Spinal cord (tissue), 10 donors: ENCODE measurements at regions not wholly inside any gene's neighbourhood (a gene's known extent, or its start where the extent isn't known, plus 50 kb on each side); places are given as distances from the start of the nearest gene placed in this dataset. TPM values are rescaled to one million over a fixed set of nuclear protein-coding genes. Genes with fewer than 3 reads are reported as not detected.

Source experiments
- DNase-seq, 6 donors: peaks; one replicate each; pipeline versions ENCODE4 v3.0.0 to v3.0.0-alpha.2; 2013 to 2015; ENCODE audit warnings: low spot score in 6 of 6, low read depth in 4 of 6
- H3K27ac ChIP-seq: one replicate; pipeline ENCODE4 v1.5.1; 2013; ENCODE audit warnings: low read depth, low read length, control low read depth
- H3K27me3 ChIP-seq: one replicate; pipeline ENCODE4 v1.6.1; 2013; ENCODE audit warnings: low read length; ENCODE audit not compliant: control insufficient read depth, insufficient read depth
- H3K36me3 ChIP-seq: one replicate; pipeline ENCODE4 v1.6.1; 2013; ENCODE audit warnings: low read length; ENCODE audit not compliant: control insufficient read depth, insufficient read depth
- H3K4me1 ChIP-seq: one replicate; pipeline ENCODE4 v1.6.1; 2013; ENCODE audit warnings: low read length; ENCODE audit not compliant: control insufficient read depth, insufficient read depth
- H3K4me3 ChIP-seq: one replicate; pipeline ENCODE4 v1.5.1; 2013; ENCODE audit warnings: low read depth, low read length, control low read depth
- H3K9me3 ChIP-seq: one replicate; pipeline ENCODE4 v1.6.1; 2013; ENCODE audit warnings: low read length; ENCODE audit not compliant: control insufficient read depth, insufficient read depth
- WGBS: methylation state at CpG from one replicate; pipeline ENCODE4 v1.1.5; 2013; ENCODE audit warnings: missing lambda C conversion rate; ENCODE audit not compliant: insufficient coverage; 5-methylcytosine and 5-hydroxymethylcytosine counted together
- small RNA-seq: library from RNA; depleted of rRNA; stranded (forward); fragments of <200 nt; gene quantifications from one replicate; pipeline ENCODE3, GENCODE V24; 2014; ENCODE audit warnings: low replicate concordance
- donor health status: healthy.

- WGBS: no CpG with 5 or more reads among the region's 3 CpGs
- DNase-seq: no peak
- no peak overlapping the region for H3K4me3 ChIP-seq
- no peak overlapping the region for H3K27ac ChIP-seq
- no peaks in the 10 kb centered on the region for H3K27me3 ChIP-seq
- H3K36me3 ChIP-seq: no peaks in the 10 kb centered on the region
- no peaks in the 10 kb centered on the region for H3K9me3 ChIP-seq
- H3K4me1 ChIP-seq: peaks cover 43% of the 10 kb centered on the region
Measured at GRCh38 chr1:94597701-94598100, 56.1 kb upstream of the F3 start.

DNA sequence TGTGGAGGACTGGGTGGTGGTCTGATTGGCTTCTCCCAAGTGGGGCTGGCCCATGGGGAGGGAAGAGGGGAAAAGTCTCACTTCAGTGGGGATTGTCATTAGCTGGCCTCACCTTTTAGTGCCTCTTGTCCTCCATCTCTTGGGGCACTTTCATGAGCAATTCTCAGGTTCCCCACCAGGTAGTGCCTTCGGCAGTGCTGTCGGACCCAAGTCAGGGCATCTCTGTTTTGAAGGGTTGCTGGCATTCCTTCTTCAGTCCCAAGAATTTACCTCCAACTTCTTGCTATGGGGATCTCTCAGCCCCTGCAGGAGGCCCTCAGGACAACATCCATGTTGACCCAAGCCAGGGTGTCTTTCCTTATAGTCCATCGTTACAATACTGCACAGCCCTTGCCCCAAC, 54.7 kb upstream of the F3 start:
- H3K36me3 ChIP-seq: no peaks in the 10 kb centered on the region
- no peak overlapping the region for H3K27ac ChIP-seq
- H3K4me3 ChIP-seq: no peak overlapping the region
- H3K4me1 ChIP-seq: peaks cover 56% of the 10 kb centered on the region
- no peaks in the 10 kb centered on the region for H3K9me3 ChIP-seq
- no peak for DNase-seq
- WGBS: 100% methylated on average over 2 of the region's 3 CpGs
- H3K27me3 ChIP-seq: no peaks in the 10 kb centered on the region

DNA sequence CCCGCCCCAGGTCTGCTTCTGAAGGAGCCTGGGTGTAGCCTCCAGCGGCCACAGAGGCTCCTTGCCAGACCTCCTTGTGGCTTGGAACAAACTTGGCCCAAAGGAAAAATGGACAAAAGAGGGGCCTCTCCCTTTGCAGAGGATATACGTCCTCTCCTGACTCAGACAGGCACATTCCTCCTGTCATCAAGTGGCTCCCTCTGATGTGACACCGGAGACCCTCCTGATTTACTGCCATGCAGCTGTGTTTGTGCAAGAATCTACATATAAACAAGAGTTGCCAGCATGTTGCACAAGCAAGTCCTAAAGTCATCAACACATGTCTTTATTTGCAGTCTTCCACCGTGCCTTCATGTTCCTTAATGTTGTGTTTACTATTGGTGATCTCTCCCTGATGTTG, 54.1 kb upstream of the F3 start:
- Histone ChIP-seq H3K9me3 (no peaks in the 10 kb centered on the region), H3K4me3 (no peak overlapping the region), H3K4me1 (peaks cover 59% of the 10 kb centered on the region), H3K27ac (no peak overlapping the region), H3K36me3 (no peaks in the 10 kb centered on the region), H3K27me3 (no peaks in the 10 kb centered on the region)
- DNase-seq: peak in 1 of 6 donors; percentile 28
- WGBS: 55% methylated on average over 4 of the region's 5 CpGs

- Histone ChIP-seq H3K27ac (peak overlapping the region; percentile 95), H3K4me1 (peaks cover 64% of the 10 kb centered on the region), H3K27me3 (no peaks in the 10 kb centered on the region), H3K4me3 (no peak overlapping the region), H3K36me3 (no peaks in the 10 kb centered on the region), H3K9me3 (no peaks in the 10 kb centered on the region)
- 70% methylated on average over 7 of the region's 8 CpGs for WGBS
- DNase-seq: peak in 1 of 6 donors; percentile 10
Measured at GRCh38 chr1:94593611-94594010, 52.1 kb upstream of the F3 start.

GRCh38 chr1:94592571-94592920, 51.0 kb upstream of the F3 start:
- no peak overlapping the region for H3K4me3 ChIP-seq
- no peaks in the 10 kb centered on the region for H3K36me3 ChIP-seq
- peaks cover 63% of the 10 kb centered on the region for H3K4me1 ChIP-seq
- no CpG with 5 or more reads among the region's 2 CpGs for WGBS
- DNase-seq: peak; percentile 58 to 93 (median 70)
- peak overlapping the region; percentile 95 for H3K27ac ChIP-seq
- no peaks in the 10 kb centered on the region for H3K9me3 ChIP-seq
- H3K27me3 ChIP-seq: no peaks in the 10 kb centered on the region

- 34% methylated on average over 5 of the region's 7 CpGs for WGBS
- no peaks in the 10 kb centered on the region for H3K36me3 ChIP-seq
- peak; percentile 50 to 93 (median 74) for DNase-seq
- peaks cover 63% of the 10 kb centered on the region for H3K4me1 ChIP-seq
- no peaks in the 10 kb centered on the region for H3K27me3 ChIP-seq
- H3K27ac ChIP-seq: peak overlapping the region; percentile 95
- H3K4me3 ChIP-seq: no peak overlapping the region
- no peaks in the 10 kb centered on the region for H3K9me3 ChIP-seq
Measured at GRCh38 chr1:94591823-94592570, 50.4 kb upstream of the F3 start.

Small RNA genes in the stretch of these regions (small RNA-seq; reads per million reads assigned to genes)
- not detected for gene MIR378G
